ENCODE measurements at regions not wholly inside any gene's neighbourhood (a gene's known extent, or its start where the extent isn't known, plus 50 kb on each side); places are given as distances from the start of the nearest gene placed in this dataset.

DNA sequence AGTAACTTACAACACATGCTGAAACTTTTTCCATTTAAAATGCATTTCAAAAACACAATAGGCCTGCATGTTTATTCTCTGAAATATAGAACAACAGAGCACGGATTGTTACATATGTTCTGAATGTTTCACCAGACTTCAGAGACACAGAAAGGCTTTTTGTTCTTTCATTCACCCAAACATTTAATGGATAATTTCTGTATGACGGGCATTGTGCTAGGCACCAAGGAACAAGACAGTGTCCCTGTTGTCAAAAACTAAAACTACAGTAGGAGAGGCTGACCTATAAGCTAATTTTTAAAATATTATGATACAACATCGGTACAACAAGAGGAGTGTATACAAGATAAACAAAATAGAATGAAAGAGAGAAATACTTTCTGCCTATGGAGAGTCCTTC lies 81.9 kb upstream of the TEAD1 start:
- TF ChIP-seq, protein P1, sequence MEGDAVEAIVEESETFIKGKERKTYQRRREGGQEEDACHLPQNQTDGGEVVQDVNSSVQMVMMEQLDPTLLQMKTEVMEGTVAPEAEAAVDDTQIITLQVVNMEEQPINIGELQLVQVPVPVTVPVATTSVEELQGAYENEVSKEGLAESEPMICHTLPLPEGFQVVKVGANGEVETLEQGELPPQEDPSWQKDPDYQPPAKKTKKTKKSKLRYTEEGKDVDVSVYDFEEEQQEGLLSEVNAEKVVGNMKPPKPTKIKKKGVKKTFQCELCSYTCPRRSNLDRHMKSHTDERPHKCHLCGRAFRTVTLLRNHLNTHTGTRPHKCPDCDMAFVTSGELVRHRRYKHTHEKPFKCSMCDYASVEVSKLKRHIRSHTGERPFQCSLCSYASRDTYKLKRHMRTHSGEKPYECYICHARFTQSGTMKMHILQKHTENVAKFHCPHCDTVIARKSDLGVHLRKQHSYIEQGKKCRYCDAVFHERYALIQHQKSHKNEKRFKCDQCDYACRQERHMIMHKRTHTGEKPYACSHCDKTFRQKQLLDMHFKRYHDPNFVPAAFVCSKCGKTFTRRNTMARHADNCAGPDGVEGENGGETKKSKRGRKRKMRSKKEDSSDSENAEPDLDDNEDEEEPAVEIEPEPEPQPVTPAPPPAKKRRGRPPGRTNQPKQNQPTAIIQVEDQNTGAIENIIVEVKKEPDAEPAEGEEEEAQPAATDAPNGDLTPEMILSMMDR (IDR thresholded peaks at IDR 0.05; ENCODE audit: insufficient read depth, low read depth, low read length), result no peak
- TF ChIP-seq EZH2 (IDR thresholded peaks at IDR 0.05; ENCODE audit: insufficient read depth, low read length), result no peak

Measured in astrocyte (in vitro differentiated cells and primary cell).